Osteocyte (in vitro differentiated cells): ENCODE measurements at regions not wholly inside any gene's neighbourhood (a gene's known extent, or its start where the extent isn't known, plus 50 kb on each side); places are given as distances from the start of the nearest gene placed in this dataset.
"Not testable (repeated sequence)": the region's sequence is repeated elsewhere in the genome, so short reads cannot be mapped to it uniquely, and the experiment has no call there.

Experiments
- DNase-seq: peaks from one replicate; pipeline ENCODE4 v3.0.0; 2021; ENCODE audit warnings: mixed read lengths; ENCODE audit not compliant: unreplicated experiment; ENCODE audit errors: extremely low spot score
- H3K27ac Mint-ChIP-seq: one replicate; pipeline ENCODE4 v1.8.0; 2021; ENCODE audit warnings: mild to moderate bottlenecking, mixed read lengths; ENCODE audit not compliant: unreplicated experiment
- H3K27me3 Mint-ChIP-seq: one replicate; pipeline ENCODE4 v1.8.0; 2021; ENCODE audit warnings: mixed read lengths; ENCODE audit not compliant: unreplicated experiment
- H3K36me3 Mint-ChIP-seq: one replicate; pipeline ENCODE4 v1.8.0; 2021; ENCODE audit warnings: mixed read lengths; ENCODE audit not compliant: unreplicated experiment
- H3K4me1 Mint-ChIP-seq: one replicate; pipeline ENCODE4 v1.8.0; 2021; ENCODE audit warnings: mixed read lengths; ENCODE audit not compliant: unreplicated experiment
- H3K4me3 Mint-ChIP-seq: one replicate; pipeline ENCODE4 v1.8.0; 2021; ENCODE audit warnings: mild to moderate bottlenecking, moderate library complexity, mixed read lengths; ENCODE audit not compliant: unreplicated experiment
- H3K9me3 Mint-ChIP-seq: one replicate; pipeline ENCODE4 v1.8.0; 2021; ENCODE audit warnings: mixed read lengths; ENCODE audit not compliant: unreplicated experiment
- CTCF ChIP-seq: fragments of 200-600 bp; sonication (generic); IDR thresholded peaks from 2 replicates; pipeline ENCODE4 v1.5.0; 2021; ENCODE audit warnings: antibody characterized with exemption, mild to moderate bottlenecking, moderate library complexity

GRCh38 chr1:191498825-191499224 lies 659.4 kb upstream of the RGS18 start:
- TF ChIP-seq CTCF = no peak

GRCh38 chr1:191504999-191505398 lies 653.3 kb upstream of the RGS18 start:
- Mint-ChIP-seq H3K27ac (no peak overlapping the region), H3K4me3 (no peak overlapping the region), H3K9me3 (peaks cover 4% of the 10 kb centered on the region), H3K27me3 (no peaks in the 10 kb centered on the region), H3K4me1 (no peaks in the 10 kb centered on the region), H3K36me3 (no peaks in the 10 kb centered on the region)
- TF ChIP-seq CTCF = no peak
- no peak for DNase-seq

More at GRCh38 chr1:191498825-191499224, 659.4 kb upstream of the RGS18 start:
- DNase-seq = no peak
- Mint-ChIP-seq H3K9me3 (peaks cover 5% of the 10 kb centered on the region), H3K36me3 (no peaks in the 10 kb centered on the region), H3K27me3 (no peaks in the 10 kb centered on the region), H3K4me3 (no peak overlapping the region), H3K27ac (no peak overlapping the region), H3K4me1 (no peaks in the 10 kb centered on the region)

- Mint-ChIP-seq H3K36me3 (peaks cover 4% of the 10 kb centered on the region), H3K4me3 (no peak overlapping the region), H3K27ac (no peak overlapping the region), H3K27me3 (no peaks in the 10 kb centered on the region), H3K9me3 (peaks cover 9% of the 10 kb centered on the region), H3K4me1 (no peaks in the 10 kb centered on the region)
- no peak for TF ChIP-seq CTCF
- DNase-seq = no peak
These were observed 650.0 kb upstream of the RGS18 start for GRCh38 chr1:191508239-191508638.

GRCh38 chr1:191511480-191511879 lies 646.8 kb upstream of the RGS18 start:
- H3K9me3 Mint-ChIP-seq = peaks cover 13% of the 10 kb centered on the region
- not testable (repeated sequence) for H3K4me3 Mint-ChIP-seq, DNase-seq, H3K27ac Mint-ChIP-seq, H3K4me1 Mint-ChIP-seq, H3K27me3 Mint-ChIP-seq, H3K36me3 Mint-ChIP-seq

- Mint-ChIP-seq H3K27ac (no peak overlapping the region), H3K36me3 (no peaks in the 10 kb centered on the region), H3K27me3 (no peaks in the 10 kb centered on the region), H3K4me1 (no peaks in the 10 kb centered on the region), H3K9me3 (peaks cover 6% of the 10 kb centered on the region), H3K4me3 (no peak overlapping the region)
- no peak for TF ChIP-seq CTCF
- no peak for DNase-seq
These were observed 640.4 kb upstream of the RGS18 start for GRCh38 chr1:191517826-191518225.

GRCh38 chr1:191519519-191519918 lies 638.7 kb upstream of the RGS18 start:
- no peak overlapping the region for H3K27ac Mint-ChIP-seq
- H3K36me3 Mint-ChIP-seq = no peaks in the 10 kb centered on the region
- H3K4me1 Mint-ChIP-seq = no peaks in the 10 kb centered on the region
- no peak overlapping the region for H3K4me3 Mint-ChIP-seq
- no peak for TF ChIP-seq CTCF
- H3K9me3 Mint-ChIP-seq = no peaks in the 10 kb centered on the region
- H3K27me3 Mint-ChIP-seq = no peaks in the 10 kb centered on the region
- DNase-seq = no peak
